HG03103 (cell line): ENCODE measurements at regions not wholly inside any gene's neighbourhood (a gene's known extent, or its start where the extent isn't known, plus 50 kb on each side); places are given as distances from the start of the nearest gene placed in this dataset.

Source experiments
- ATAC-seq: cut with Tn5 transposase; IDR thresholded peaks from one replicate; pipeline ENCODE4 v1.9.1; 2021; ENCODE audit warnings: low read depth; ENCODE audit not compliant: unreplicated experiment

DNA sequence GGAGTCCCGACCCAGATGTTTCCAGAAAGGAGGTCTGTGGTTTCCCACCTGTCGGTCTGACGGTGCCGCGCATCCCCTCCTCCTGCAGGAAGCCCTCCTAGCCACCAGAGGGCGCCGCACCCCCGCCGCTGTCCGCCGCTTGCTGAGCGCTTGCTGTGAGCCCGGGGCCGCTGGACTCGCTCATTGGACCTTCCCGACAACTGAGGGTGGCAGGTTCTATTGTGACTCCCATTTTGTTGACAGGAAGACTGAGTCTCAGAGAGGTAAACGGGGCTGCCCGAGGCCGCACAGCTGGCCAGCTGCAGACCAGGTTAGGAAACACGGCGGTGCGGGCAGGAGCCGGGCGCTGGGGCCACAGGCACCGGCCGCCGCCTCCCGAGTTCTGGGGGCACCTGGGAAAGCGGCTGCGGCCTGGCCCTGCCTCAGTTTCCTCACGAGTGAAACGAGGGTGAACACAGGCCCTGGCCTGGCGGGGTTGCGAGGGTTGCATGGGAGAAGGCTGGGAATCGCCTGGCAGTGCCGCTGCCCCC lies 191.1 kb upstream of the CIBAR2 start:
- ATAC-seq, result no peak

- ATAC-seq, result no peak
These were observed 192.1 kb upstream of the CIBAR2 start for GRCh38 chr16:85304337-85304736.

GRCh38 chr16:85306071-85306792 lies 194.0 kb upstream of the CIBAR2 start:
- ATAC-seq, result peak; percentile 56

DNA sequence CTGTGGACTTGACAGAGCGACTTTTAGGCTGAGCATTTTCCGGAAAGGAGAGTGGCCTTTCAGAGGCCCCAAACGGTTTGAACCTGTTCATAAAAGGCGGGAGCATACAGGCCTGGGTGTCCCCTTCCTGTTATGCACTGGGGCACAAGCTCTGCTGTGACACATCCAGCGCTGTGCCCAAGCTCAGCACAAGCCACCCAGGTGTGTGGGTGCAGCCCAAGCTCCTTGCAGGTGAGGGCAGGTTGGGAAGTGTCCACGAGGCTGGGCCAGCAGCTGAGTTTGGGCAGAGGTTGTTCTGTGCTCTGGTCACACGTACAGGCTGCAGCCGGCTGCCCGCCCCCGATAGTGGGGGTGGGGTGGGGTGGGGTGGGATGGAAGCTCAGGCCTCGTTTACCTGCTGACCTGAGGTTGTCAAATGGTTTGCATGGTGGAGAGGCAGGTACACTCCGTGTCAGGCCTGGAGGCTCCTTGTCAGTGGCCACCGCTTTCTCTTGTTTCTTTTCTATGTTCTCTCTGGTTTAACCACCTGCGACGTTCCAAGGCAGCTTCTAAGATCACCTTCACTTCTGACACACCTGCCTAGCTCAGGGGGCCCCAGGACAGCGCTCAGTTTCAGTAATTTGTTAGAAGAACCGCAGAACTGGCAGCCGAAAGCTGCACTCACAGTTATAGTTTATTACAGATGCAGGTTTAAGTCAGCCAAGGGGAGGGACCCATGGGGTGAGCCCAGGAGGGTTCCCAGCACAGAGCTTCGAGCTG lies 194.7 kb upstream of the CIBAR2 start:
- ATAC-seq, result no peak

GRCh38 chr16:85307552-85308364 lies 195.5 kb upstream of the CIBAR2 start:
- no peak for ATAC-seq

- ATAC-seq, result no peak
These were observed 196.6 kb upstream of the CIBAR2 start for GRCh38 chr16:85308611-85309540.

DNA sequence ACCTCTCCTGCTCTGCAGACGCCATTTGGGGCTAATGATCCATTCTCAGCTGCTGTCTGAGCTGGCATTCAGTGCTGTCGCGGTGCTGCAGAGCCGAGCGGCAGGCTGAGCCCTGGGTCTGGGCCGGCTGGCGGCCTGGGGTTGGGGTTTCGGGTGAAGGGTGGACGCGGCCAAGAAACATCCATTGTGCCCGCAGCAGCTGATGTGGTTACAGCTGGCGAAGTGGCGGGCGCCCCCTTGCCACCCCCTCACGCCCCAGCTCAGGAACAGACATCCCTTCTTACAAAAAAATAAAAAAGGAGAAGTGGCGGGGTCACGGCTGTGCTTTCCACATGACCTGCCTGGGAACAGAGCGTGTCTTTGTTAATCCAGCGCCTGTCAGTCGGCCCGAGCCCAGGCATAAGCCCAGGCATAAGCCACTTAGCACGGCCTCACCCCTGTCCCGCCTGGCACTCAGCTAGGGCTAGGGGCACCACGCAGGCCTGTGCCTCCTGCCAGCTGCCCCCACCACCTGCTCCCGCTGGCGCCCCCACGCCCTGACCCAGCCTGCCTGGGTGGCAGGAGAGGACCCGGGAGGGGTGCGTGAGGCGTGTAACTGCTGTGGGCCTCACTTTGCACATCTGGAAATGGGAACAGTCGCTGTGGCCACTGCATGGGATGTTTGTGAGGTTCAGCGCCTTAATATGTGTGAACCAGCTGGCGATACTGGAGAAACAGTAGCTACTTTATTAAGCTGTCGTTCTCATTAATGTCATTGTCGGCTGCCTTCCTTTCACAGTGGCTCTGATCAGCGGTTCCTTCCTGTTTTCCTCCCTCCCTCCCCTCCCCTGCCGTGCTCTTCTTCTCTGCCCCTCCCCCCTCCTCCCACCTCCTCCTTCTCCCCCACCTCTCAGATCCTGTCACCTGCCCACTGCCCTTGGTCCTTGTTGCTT lies 197.7 kb upstream of the CIBAR2 start:
- no peak for ATAC-seq

DNA sequence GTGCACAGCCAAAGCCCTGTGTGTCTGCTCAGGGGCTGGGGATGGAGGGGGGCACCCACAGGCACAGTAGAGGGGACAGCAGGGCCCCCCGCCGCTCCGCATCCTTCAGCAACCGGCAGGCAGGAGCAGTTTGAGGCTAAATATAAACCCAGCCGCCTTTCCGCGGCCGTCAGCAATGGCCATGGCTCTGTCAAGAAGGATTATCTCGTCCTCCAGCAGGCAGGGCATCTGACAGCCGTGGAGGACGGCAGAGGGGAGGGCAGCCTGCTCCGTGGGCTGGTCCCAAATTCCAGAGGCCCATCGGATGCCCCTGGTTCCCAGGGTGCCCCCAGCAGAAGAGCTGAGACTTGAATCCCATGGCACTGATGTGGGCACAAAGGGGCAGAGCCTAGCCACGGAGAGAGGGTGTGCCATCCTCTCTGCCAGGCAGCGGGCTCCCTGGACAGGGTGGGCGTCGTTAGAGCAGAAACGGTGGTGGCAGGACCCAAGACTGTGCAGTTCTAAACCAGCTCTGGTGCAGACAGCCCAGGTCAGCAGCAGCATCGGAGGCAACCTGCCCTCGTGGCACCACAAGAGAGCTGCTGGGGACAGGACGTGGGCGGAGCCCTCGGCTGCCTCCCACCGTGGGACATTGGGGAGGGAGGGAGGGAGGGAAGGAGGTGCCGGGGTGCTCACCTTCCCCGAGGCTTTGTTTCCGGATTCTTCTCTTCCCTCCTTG lies 198.8 kb upstream of the CIBAR2 start:
- ATAC-seq, result no peak

DNA sequence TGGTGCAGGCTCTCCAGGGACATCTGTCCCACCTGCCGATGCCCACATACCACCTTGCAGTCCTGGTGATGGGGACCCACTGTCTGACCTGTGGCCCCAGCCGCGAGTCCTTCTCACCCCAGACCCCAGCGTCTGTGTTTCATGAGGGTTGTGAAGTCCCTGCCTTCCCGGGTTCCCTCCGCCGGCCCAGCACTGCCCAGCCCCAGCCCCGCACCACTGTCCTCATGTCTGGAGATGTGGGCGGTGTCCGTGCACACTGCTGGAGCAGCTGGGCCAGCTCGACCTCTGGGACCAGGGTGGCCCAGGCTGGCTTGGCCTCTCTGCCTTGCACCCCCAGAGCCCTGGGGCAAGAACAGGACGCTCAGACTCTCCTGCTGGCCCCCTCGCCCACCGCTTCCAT lies 199.5 kb upstream of the CIBAR2 start:
- no peak for ATAC-seq

GRCh38 chr16:85312174-85312573 lies 199.9 kb upstream of the CIBAR2 start:
- ATAC-seq, result no peak

- no peak for ATAC-seq
These were observed 200.6 kb upstream of the CIBAR2 start for GRCh38 chr16:85312642-85313525.

GRCh38 chr16:85313526-85314301 lies 201.4 kb upstream of the CIBAR2 start:
- no peak for ATAC-seq

GRCh38 chr16:85314512-85314971 lies 202.3 kb upstream of the CIBAR2 start:
- ATAC-seq, result no peak

DNA sequence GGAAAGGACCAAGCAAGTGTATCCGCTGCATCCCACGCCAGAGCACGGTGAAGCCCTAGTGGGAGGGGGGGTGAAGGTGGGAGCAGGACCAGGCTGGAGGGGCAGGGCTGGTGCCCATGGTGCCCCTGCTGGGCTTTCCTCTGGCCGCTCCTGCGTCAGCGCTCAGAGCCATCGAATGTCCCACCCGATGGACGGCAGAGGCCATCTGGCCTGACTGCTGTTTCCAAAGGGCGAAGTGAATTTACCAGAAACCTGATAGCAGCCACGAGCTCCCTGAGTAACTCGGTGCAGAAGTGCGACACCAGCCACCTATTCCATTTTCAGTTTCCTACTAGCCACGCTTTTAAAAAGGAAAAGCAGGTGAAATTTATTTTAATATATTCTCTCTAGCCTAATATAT lies 203.6 kb upstream of the CIBAR2 start:
- no peak for ATAC-seq

- no peak for ATAC-seq
These were observed 204.1 kb upstream of the CIBAR2 start for GRCh38 chr16:85316321-85316919.

- ATAC-seq, result no peak
These were observed 204.7 kb upstream of the CIBAR2 start for GRCh38 chr16:85316944-85317343.
